GM20000 (cell line): ENCODE measurements at regions not wholly inside any gene's neighbourhood (a gene's known extent, or its start where the extent isn't known, plus 50 kb on each side); places are given as distances from the start of the nearest gene placed in this dataset.
"Not testable (repeated sequence)": the region's sequence is repeated elsewhere in the genome, so short reads cannot be mapped to it uniquely, and the experiment has no call there.

ENCODE experiments used
- DNase-seq: peaks from one replicate; pipeline ENCODE4 v3.0.0; 2012; ENCODE audit warnings: low spot score
- CTCF ChIP-seq: IDR thresholded peaks from 2 replicates; pipeline ENCODE4 v1.5.1; 2012; ENCODE audit warnings: mild to moderate bottlenecking, control low read depth; ENCODE audit errors: extremely low read depth, missing control alignments

DNA sequence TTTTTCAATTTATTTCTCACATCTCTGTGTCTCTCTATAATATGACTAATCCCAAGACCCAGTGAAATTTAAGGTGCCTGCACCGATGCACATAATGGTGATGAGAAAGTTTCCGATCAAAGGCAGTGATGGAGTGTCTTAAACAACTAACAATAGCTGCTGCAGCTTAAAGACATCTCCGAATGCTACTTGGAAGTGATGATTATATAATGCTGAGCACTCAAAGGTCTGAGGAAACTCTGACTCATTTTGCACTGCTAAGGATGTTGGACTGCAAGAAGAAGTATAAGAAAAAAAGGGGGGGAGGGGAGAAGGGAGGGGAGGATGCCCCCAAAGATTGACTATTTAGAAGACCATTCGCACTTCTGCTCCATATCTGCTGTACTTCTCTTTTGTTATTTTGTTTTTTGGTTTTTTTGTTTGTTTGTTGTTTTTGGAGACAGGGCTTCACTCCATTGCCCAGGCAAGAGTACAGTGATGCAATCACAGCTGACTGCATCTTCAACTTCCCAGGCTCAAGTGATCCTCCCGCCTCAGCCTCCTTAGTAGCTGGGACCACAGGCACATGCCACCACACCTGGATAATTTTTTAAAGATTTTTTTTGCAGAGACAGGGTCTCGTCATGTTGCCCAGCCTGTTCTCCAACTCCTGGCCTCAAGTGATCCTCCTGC is 192.2 kb downstream of the HSD17B3 start:
- TF ChIP-seq CTCF = no peak

DNA sequence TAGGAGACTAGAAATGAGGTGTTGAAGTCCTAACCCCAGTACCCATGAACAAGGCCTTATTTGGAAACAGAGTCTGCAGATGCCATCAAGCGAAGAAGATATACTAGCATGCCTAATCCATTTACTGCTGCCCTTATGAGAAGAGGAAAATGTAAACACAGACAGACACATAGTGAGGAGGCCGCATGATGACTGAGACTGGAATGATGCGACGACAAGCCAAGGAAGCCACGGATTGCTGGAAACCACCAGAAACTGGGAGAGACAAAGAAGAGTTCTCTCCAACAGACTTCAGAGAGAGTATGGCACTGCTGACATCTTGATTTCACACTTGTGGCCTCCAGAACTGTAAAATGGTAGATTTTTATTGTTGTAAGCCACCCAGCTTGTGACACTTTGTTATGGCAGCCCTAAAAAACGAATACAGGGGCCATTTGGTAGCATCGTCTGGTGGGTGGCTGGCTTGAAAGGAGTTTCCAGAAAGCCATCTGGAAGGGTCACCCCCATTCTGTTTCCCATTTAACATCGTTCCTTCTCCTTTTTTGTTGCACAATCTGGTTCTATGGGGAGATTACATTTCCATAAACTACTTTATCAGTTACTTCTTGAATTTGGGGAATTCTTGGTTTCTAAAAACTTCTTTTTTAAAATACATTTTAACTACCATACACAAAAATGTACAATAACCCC is 193.1 kb downstream of the HSD17B3 start:
- no peak for DNase-seq
- no peak for TF ChIP-seq CTCF

More for the DNA sequence above, 192.2 kb downstream of the HSD17B3 start:
- no peak for DNase-seq

GRCh38 chr9:96107436-96107835 is 194.5 kb downstream of the HSD17B3 start:
- TF ChIP-seq CTCF = no peak

GRCh38 chr9:96100385-96101300 is 201.3 kb downstream of the HSD17B3 start:
- TF ChIP-seq CTCF = no peak
- no peak for DNase-seq

More at GRCh38 chr9:96107436-96107835, 194.5 kb downstream of the HSD17B3 start:
- DNase-seq = no peak

DNA sequence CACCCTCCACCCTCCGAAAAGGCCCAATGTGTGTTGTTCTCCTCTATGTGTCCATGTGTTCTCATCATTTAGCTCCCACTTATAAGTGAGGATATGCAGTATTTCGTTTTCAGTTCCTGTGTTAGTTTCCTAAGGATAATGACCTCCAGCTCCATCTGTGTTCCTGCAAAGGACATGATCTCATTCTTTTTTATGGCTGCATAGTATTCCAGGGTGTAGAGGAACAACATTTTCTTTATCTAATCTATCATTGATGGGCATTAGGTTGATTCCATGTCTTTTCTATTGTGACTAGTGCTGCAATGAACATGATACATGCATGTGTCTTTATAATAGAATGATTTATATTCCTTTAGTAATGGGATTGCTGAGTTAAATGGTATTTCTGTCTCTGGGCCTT is 211.3 kb downstream of the HSD17B3 start:
- DNase-seq = not testable (repeated sequence)

- no peak for DNase-seq
- TF ChIP-seq CTCF = no peak
Measured at GRCh38 chr9:96089452-96090085, 212.4 kb downstream of the HSD17B3 start.

DNA sequence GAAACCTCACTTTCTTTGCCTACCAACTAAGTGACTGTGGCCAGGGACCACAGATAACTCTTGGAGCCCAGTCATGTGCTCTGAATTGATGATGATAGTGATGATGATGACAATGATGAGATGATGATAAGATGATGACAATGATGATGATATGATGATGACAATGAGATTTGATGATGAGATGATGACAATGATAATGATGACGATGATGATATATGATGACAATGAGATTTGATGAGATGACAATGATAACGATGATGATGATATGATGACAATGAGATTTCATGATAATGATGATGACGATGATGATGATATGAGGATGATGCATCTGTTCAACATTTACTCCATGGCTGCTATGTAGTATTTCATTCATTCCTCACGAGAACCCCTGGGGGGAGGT is 213.0 kb downstream of the ERCC6L2 start:
- TF ChIP-seq CTCF = no peak

More for the DNA sequence above, 213.0 kb downstream of the ERCC6L2 start:
- DNase-seq = no peak
